ENCODE measurements at regions not wholly inside any gene's neighbourhood (a gene's known extent, or its start where the extent isn't known, plus 50 kb on each side); places are given as distances from the start of the nearest gene placed in this dataset.

- BruUV-seq (replicated peaks) = no TSS peak
- POLR2A ChIA-PET = no interaction called here
- H4K20me1 ChIP-seq (ENCODE audit: insufficient read depth, low read length) = no peaks in the 10 kb centered on the region
- no peak for DNase-seq (ENCODE audit: low spot score)
- in situ Hi-C loops (cut with HindIII; ENCODE audit: extremely low pct_ligation_motif_present, low pct_unique_long_range_greater_than_20kb) (no loop called here), intact Hi-C loops (cut with micrococcal nuclease; ENCODE audit: unreplicated experiment) (no loop called here)
- 70% methylated on average over 2 of the region's 2 CpGs for WGBS (ENCODE audit: low lambda C conversion rate)
- TF ChIP-seq RFXANK (CRISPR knock-in tag; IDR thresholded peaks at IDR 0.05) = no peak
- TF ChIP-seq ADNP (CRISPR knock-in tag; IDR thresholded peaks at IDR 0.05) = no peak
- TF ChIP-seq, protein P1, sequence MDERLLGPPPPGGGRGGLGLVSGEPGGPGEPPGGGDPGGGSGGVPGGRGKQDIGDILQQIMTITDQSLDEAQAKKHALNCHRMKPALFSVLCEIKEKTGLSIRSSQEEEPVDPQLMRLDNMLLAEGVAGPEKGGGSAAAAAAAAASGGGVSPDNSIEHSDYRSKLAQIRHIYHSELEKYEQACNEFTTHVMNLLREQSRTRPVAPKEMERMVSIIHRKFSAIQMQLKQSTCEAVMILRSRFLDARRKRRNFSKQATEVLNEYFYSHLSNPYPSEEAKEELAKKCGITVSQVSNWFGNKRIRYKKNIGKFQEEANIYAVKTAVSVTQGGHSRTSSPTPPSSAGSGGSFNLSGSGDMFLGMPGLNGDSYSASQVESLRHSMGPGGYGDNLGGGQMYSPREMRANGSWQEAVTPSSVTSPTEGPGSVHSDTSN (CRISPR knock-in tag; IDR thresholded peaks at IDR 0.05) = no peak
- TF ChIP-seq HNRNPLL (IDR thresholded peaks at IDR 0.05; ENCODE audit: low read depth, low read length, poor library complexity, severe bottlenecking) = no peak
- TF ChIP-seq SRSF4 (IDR thresholded peaks at IDR 0.05; ENCODE audit: low read depth, low read length, poor library complexity, severe bottlenecking) = no peak
- no peak for TF ChIP-seq ARNT2 (CRISPR knock-in tag; IDR thresholded peaks at IDR 0.05; ENCODE audit: low read depth)
- TF ChIP-seq NFAT5 (CRISPR knock-in tag; IDR thresholded peaks at IDR 0.05) = no peak
- ATAC-seq = no peak
- FAIRE-seq = no peak
- no peak overlapping the region for H3K27ac ChIP-seq (ENCODE audit: extremely low read length, insufficient read depth, low read length)
- no peaks in the 10 kb centered on the region for H3K36me3 ChIP-seq (replicated peaks in 1 of 2; ENCODE audit: control insufficient read depth in 1 of 2, insufficient read depth in 2 of 2, low read length in 2 of 2)
- H3K4me3 ChIP-seq (replicated peaks in 1 of 3; ENCODE audit: insufficient read depth in 1 of 3, low read depth in 2 of 3, low read length in 3 of 3) = no peak overlapping the region
- no peaks in the 10 kb centered on the region for H3K9me3 ChIP-seq (ENCODE audit: low read length)
- no peaks in the 10 kb centered on the region; a peak in 2 of 5 replicates for H3K27me3 ChIP-seq (ENCODE audit: control insufficient read depth in 1 of 2, insufficient read depth in 2 of 2, low read length in 2 of 2)
- no peak overlapping the region for H3K4me2 ChIP-seq (ENCODE audit: low read depth, low read length)
- H2AFZ ChIP-seq (ENCODE audit: low read length) = no peak overlapping the region
- no peaks in the 10 kb centered on the region for H3K79me2 ChIP-seq (ENCODE audit: insufficient read depth, low read length)
- peaks cover 7% of the 10 kb centered on the region; the same call in 1 of the 2 replicates for H3K4me1 ChIP-seq (ENCODE audit: insufficient read depth, low read length)
- CTCF ChIA-PET (ENCODE audit: low intra/inter-chr PET ratio, low total read pairs) = no interaction called here
- H3K9ac ChIP-seq (ENCODE audit: insufficient read depth, low read depth, low read length) = no peak overlapping the region
Observed at GRCh38 chr3:27557411-27557810, 73.2 kb upstream of the SLC4A7 start.
